Amniotic epithelial cell (primary cell): ENCODE measurements at regions not wholly inside any gene's neighbourhood (a gene's known extent, or its start where the extent isn't known, plus 50 kb on each side); places are given as distances from the start of the nearest gene placed in this dataset.
"Not testable (repeated sequence)": the region's sequence is repeated elsewhere in the genome, so short reads cannot be mapped to it uniquely, and the experiment has no call there.

Experiments
- DNase-seq: peaks from one replicate; pipeline ENCODE4 v3.0.0-alpha.2; 2010; ENCODE audit warnings: low read depth

GRCh38 chrX:5702890-5703289, 525.8 kb downstream of the NLGN4X start:
- no peak for DNase-seq

- DNase-seq: no peak
Observed at GRCh38 chrX:5695971-5696370, 532.7 kb downstream of the NLGN4X start.

- DNase-seq: no peak
Observed at GRCh38 chrX:5683996-5684395, 544.7 kb downstream of the NLGN4X start.

- no peak for DNase-seq
Observed at GRCh38 chrX:5681159-5681558, 547.5 kb downstream of the NLGN4X start.

GRCh38 chrX:5674036-5674435, 554.6 kb downstream of the NLGN4X start:
- DNase-seq: no peak

GRCh38 chrX:5672099-5672498, 556.6 kb downstream of the NLGN4X start:
- no peak for DNase-seq

GRCh38 chrX:5666689-5667088, 562.0 kb downstream of the NLGN4X start:
- not testable (repeated sequence) for DNase-seq

GRCh38 chrX:5656544-5656943, 572.1 kb downstream of the NLGN4X start:
- DNase-seq: no peak

- no peak for DNase-seq
Observed at GRCh38 chrX:5650904-5651303, 577.8 kb downstream of the NLGN4X start.

- no peak for DNase-seq
Observed at GRCh38 chrX:5648941-5649568, 579.6 kb downstream of the NLGN4X start.

- no peak for DNase-seq
Observed at GRCh38 chrX:5646818-5647217, 581.8 kb downstream of the NLGN4X start.

GRCh38 chrX:5644776-5645175, 583.9 kb downstream of the NLGN4X start:
- DNase-seq: no peak

- DNase-seq: no peak
Observed at GRCh38 chrX:5640071-5640470, 588.6 kb downstream of the NLGN4X start.

- no peak for DNase-seq
Observed at GRCh38 chrX:5638572-5638971, 590.1 kb downstream of the NLGN4X start.

- no peak for DNase-seq
Observed at GRCh38 chrX:5632887-5633286, 595.8 kb downstream of the NLGN4X start.

- no peak for DNase-seq
Observed at GRCh38 chrX:5632061-5632614, 596.5 kb downstream of the NLGN4X start.

- no peak for DNase-seq
Observed at GRCh38 chrX:5617666-5618065, 611.0 kb downstream of the NLGN4X start.

GRCh38 chrX:5595570-5595969, 633.1 kb downstream of the NLGN4X start:
- DNase-seq: no peak

GRCh38 chrX:5586726-5587125, 641.9 kb downstream of the NLGN4X start:
- DNase-seq: no peak

- DNase-seq: no peak
Observed at GRCh38 chrX:5575407-5575806, 653.3 kb downstream of the NLGN4X start.

- no peak for DNase-seq
Observed at GRCh38 chrX:5568934-5569333, 659.7 kb downstream of the NLGN4X start.

GRCh38 chrX:5559386-5559785, 669.3 kb downstream of the NLGN4X start:
- no peak for DNase-seq

GRCh38 chrX:5549512-5549911, 679.2 kb downstream of the NLGN4X start:
- no peak for DNase-seq

- no peak for DNase-seq
Observed at GRCh38 chrX:5537098-5537497, 691.6 kb downstream of the NLGN4X start.
